WTC11 (cell line): ENCODE measurements at regions not wholly inside any gene's neighbourhood (a gene's known extent, or its start where the extent isn't known, plus 50 kb on each side); places are given as distances from the start of the nearest gene placed in this dataset.

Experiments
- ATAC-seq: fragments of 200-7000 bp; cut with Tn5 transposase; 2 replicates; pipeline ENCODE4 v1.10.0; 2021; ENCODE audit warnings: mild to moderate bottlenecking, moderate library complexity
- CTCF ChIA-PET: fragments of 300-600 bp; sonication (Branson Sonifier 250); formaldehyde crosslinking; loops from one replicate; lab custom pipeline; 2021; ENCODE audit warnings: antibody characterized with exemption; lab: Charles Lee
- POLR2A ChIA-PET: fragments of 350-600 bp; sonication (Branson Sonifier 250); formaldehyde crosslinking; loops from one replicate; lab custom pipeline; 2021; ENCODE audit warnings: antibody characterized with exemption; lab: Charles Lee
- DNase-seq: peaks from one replicate; pipeline ENCODE4 v3.0.0; 2021; ENCODE audit warnings: low spot score
- H3K27ac Mint-ChIP-seq: 2 replicates; pipeline ENCODE4 v1.8.0; 2021; ENCODE audit warnings: mixed read lengths
- H3K27me3 Mint-ChIP-seq: 2 replicates; pipeline ENCODE4 v1.8.0; 2021; ENCODE audit warnings: low read depth, mild to moderate bottlenecking, moderate library complexity, mixed read lengths
- H3K36me3 Mint-ChIP-seq: 2 replicates; pipeline ENCODE4 v1.8.0; 2021; ENCODE audit warnings: mixed read lengths
- H3K4me1 Mint-ChIP-seq: 2 replicates; pipeline ENCODE4 v1.8.0; 2022; ENCODE audit warnings: mixed read lengths
- H3K4me3 Mint-ChIP-seq: 2 replicates; pipeline ENCODE4 v1.8.0; 2021; ENCODE audit warnings: mild to moderate bottlenecking, moderate library complexity, mixed read lengths
- H3K9me3 Mint-ChIP-seq: 2 replicates; pipeline ENCODE4 v1.8.0; 2021; ENCODE audit warnings: mixed read lengths
- ATF6 ChIP-seq: sonication (generic); formaldehyde crosslinking; IDR thresholded peaks from 2 replicates; pipeline ENCODE4 v1.8.1; 2023; ENCODE audit warnings: mild to moderate bottlenecking, missing genetic modification reagents
- CBFB ChIP-seq: sonication (generic); formaldehyde crosslinking; IDR thresholded peaks from 2 replicates; pipeline ENCODE4 v1.8.1; 2022; ENCODE audit warnings: mild to moderate bottlenecking, low read depth, missing genetic modification reagents
- CTCF ChIP-seq: fragments of 200-600 bp; IDR thresholded peaks from 2 replicates; pipeline ENCODE4 v1.8.0; 2022; ENCODE audit warnings: antibody characterized with exemption
- ETV6 ChIP-seq: sonication (generic); formaldehyde crosslinking; IDR thresholded peaks from 2 replicates; pipeline ENCODE4 v1.8.1; 2022; ENCODE audit warnings: mild to moderate bottlenecking, missing genetic modification reagents
- FOXJ3 ChIP-seq: sonication (generic); formaldehyde crosslinking; IDR thresholded peaks from 2 replicates; pipeline ENCODE4 v1.9.0; 2021; ENCODE audit warnings: missing genetic modification reagents, mild to moderate bottlenecking, borderline replicate concordance
- FOXP1 ChIP-seq: sonication (generic); formaldehyde crosslinking; IDR thresholded peaks from 2 replicates; pipeline ENCODE4 v1.8.0; 2022; ENCODE audit warnings: missing genetic modification reagents, mild to moderate bottlenecking, moderate library complexity, borderline replicate concordance
- GRHL2 ChIP-seq: fragments of 250-450 bp; sonication (Bioruptor Pico); IDR thresholded peaks from 2 replicates; pipeline ENCODE4 v1.8.0; 2022; ENCODE audit warnings: mild to moderate bottlenecking, moderate library complexity; ENCODE audit not compliant: insufficient replicate concordance, severe bottlenecking
- MXD4 ChIP-seq: fragments of 250-450 bp; sonication (Bioruptor Pico); IDR thresholded peaks from 2 replicates; pipeline ENCODE4 v1.8.0; 2021; ENCODE audit warnings: mild to moderate bottlenecking, moderate library complexity, borderline replicate concordance
- NFATC4 ChIP-seq: fragments of 250-450 bp; sonication (Bioruptor Pico); IDR thresholded peaks from 2 replicates; pipeline ENCODE4 v1.9.0; 2021; ENCODE audit warnings: mild to moderate bottlenecking
- RORB ChIP-seq: fragments of 250-450 bp; sonication (Bioruptor Pico); IDR thresholded peaks from 2 replicates; pipeline ENCODE4 v1.9.0; 2021; ENCODE audit warnings: mild to moderate bottlenecking
- STAT6 ChIP-seq: sonication (generic); formaldehyde crosslinking; conservative IDR thresholded peaks from 2 replicates; pipeline ENCODE4 v1.8.1; 2023; ENCODE audit warnings: mild to moderate bottlenecking, low read depth, missing genetic modification reagents, moderate library complexity
- TEAD4 ChIP-seq: sonication (generic); formaldehyde crosslinking; IDR thresholded peaks from 2 replicates; pipeline ENCODE4 v1.8.0; 2022; ENCODE audit warnings: mild to moderate bottlenecking, missing genetic modification reagents
- ZBTB21 ChIP-seq: sonication (generic); formaldehyde crosslinking; IDR thresholded peaks from 2 replicates; pipeline ENCODE4 v1.8.1; 2023; ENCODE audit warnings: mild to moderate bottlenecking, missing genetic modification reagents, borderline replicate concordance
- ZBTB43 ChIP-seq: sonication (generic); formaldehyde crosslinking; IDR thresholded peaks from 2 replicates; pipeline ENCODE4 v1.8.1; 2023; ENCODE audit warnings: mild to moderate bottlenecking, missing genetic modification reagents
- ZNF219 ChIP-seq: sonication (generic); formaldehyde crosslinking; IDR thresholded peaks from 2 replicates; pipeline ENCODE4 v1.8.0; 2023; ENCODE audit warnings: missing genetic modification reagents, mild to moderate bottlenecking, borderline replicate concordance
- ZNF416 ChIP-seq: fragments of 250-450 bp; sonication (Bioruptor Pico); IDR thresholded peaks from 2 replicates; pipeline ENCODE4 v1.9.0; 2021; ENCODE audit warnings: mild to moderate bottlenecking, inconsistent platforms
- ZNF425 ChIP-seq: fragments of 250-450 bp; sonication (Bioruptor Pico); conservative IDR thresholded peaks from 2 replicates; pipeline ENCODE4 v1.9.0; 2021; ENCODE audit warnings: mild to moderate bottlenecking
- ZNF512 ChIP-seq: sonication (generic); formaldehyde crosslinking; IDR thresholded peaks from 2 replicates; pipeline ENCODE4 v1.8.1; 2022; ENCODE audit warnings: missing genetic modification reagents, borderline replicate concordance
- ZNF532 ChIP-seq: fragments of 250-450 bp; sonication (Bioruptor Pico); IDR thresholded peaks from 2 replicates; pipeline ENCODE4 v1.9.0; 2021; ENCODE audit warnings: mild to moderate bottlenecking, borderline replicate concordance

- DNase-seq (no peak), ATAC-seq (no peak)
- H3K4me3 Mint-ChIP-seq = no peak overlapping the region
- no peaks in the 10 kb centered on the region for H3K27me3 Mint-ChIP-seq
- ChIA-PET POLR2A (no interaction called here), CTCF (no interaction called here)
- no peaks in the 10 kb centered on the region for H3K36me3 Mint-ChIP-seq
- TF ChIP-seq ZBTB21 (CRISPR knock-in tag) (no peak), FOXJ3 (CRISPR knock-in tag) (no peak), ZNF425 (CRISPR knock-in tag) (no peak), GRHL2 (CRISPR knock-in tag) (no peak), ZNF219 (CRISPR knock-in tag) (no peak), MXD4 (CRISPR knock-in tag) (no peak), STAT6 (CRISPR knock-in tag) (no peak), ATF6 (CRISPR knock-in tag) (no peak), ETV6 (CRISPR knock-in tag) (no peak), CBFB (no peak), NFATC4 (no peak), ZBTB43 (CRISPR knock-in tag) (no peak), RORB (no peak), FOXP1 (CRISPR knock-in tag) (no peak), CTCF (no peak), ZNF512 (no peak), ZNF416 (no peak), ZNF532 (CRISPR knock-in tag) (no peak), TEAD4 (CRISPR knock-in tag) (no peak)
- H3K9me3 Mint-ChIP-seq = peaks cover 13% of the 10 kb centered on the region
- H3K27ac Mint-ChIP-seq = no peak overlapping the region
- H3K4me1 Mint-ChIP-seq = peaks cover 22% of the 10 kb centered on the region
Measured at GRCh38 chr1:185427264-185427663, 110.2 kb upstream of the IVNS1ABP start.
